H9 (cell line): ENCODE measurements at regions not wholly inside any gene's neighbourhood (a gene's known extent, or its start where the extent isn't known, plus 50 kb on each side); places are given as distances from the start of the nearest gene placed in this dataset.

Experiments
- DNase-seq: peaks from one replicate; pipeline ENCODE4 v3.0.0-alpha.2; 2017
- H2AFZ ChIP-seq: one replicate; pipeline ENCODE4 v1.6.1; 2013; ENCODE audit warnings: mild to moderate bottlenecking, low read length, control low read depth, moderate library complexity
- H2AK5ac ChIP-seq: 2 replicates; pipeline ENCODE4 v1.6.1; 2013; ENCODE audit warnings: low read length, control low read depth, mixed read lengths; ENCODE audit not compliant: insufficient read length
- H2BK120ac ChIP-seq: one replicate; pipeline ENCODE4 v1.6.1; 2013; ENCODE audit warnings: low read depth, mild to moderate bottlenecking, low read length, control low read depth, inconsistent platforms; ENCODE audit not compliant: poor library complexity, severe bottlenecking
- H2BK12ac ChIP-seq: 2 replicates; pipeline ENCODE4 v1.6.1; 2013; ENCODE audit warnings: low read length, control low read depth, mixed read lengths, low read depth; ENCODE audit not compliant: insufficient read length
- H2BK15ac ChIP-seq: 2 replicates; pipeline ENCODE4 v1.6.1; 2013; ENCODE audit warnings: low read depth, low read length, control low read depth
- H2BK20ac ChIP-seq: one replicate; pipeline ENCODE4 v1.6.1; 2013; ENCODE audit warnings: low read depth, mild to moderate bottlenecking, low read length, control low read depth, inconsistent platforms; ENCODE audit not compliant: poor library complexity, severe bottlenecking
- H2BK5ac ChIP-seq: 2 replicates; pipeline ENCODE4 v1.6.1; 2013; ENCODE audit warnings: low read length, control low read depth, mixed read lengths; ENCODE audit not compliant: insufficient read length
- H3K14ac ChIP-seq: 2 replicates; pipeline ENCODE4 v1.6.1; 2013; ENCODE audit warnings: low read length, control low read depth; ENCODE audit not compliant: insufficient read depth
- H3K18ac ChIP-seq: 2 replicates; pipeline ENCODE4 v1.6.1; 2013; ENCODE audit warnings: low read depth, mild to moderate bottlenecking, mixed read lengths, low read length, control low read depth; ENCODE audit not compliant: insufficient read length
- H3K23ac ChIP-seq: 2 replicates; pipeline ENCODE4 v1.6.1; 2013; ENCODE audit warnings: low read length, control low read depth, mixed read lengths, low read depth; ENCODE audit not compliant: insufficient read length
- H3K23me2 ChIP-seq: 2 replicates; pipeline ENCODE4 v1.6.1; 2013; ENCODE audit warnings: low read depth, mild to moderate bottlenecking, mixed read lengths, low read length, control low read depth; ENCODE audit not compliant: insufficient read length, poor library complexity, severe bottlenecking
- H3K27ac ChIP-seq: 2 replicates; pipeline ENCODE4 v1.5.1; 2013; ENCODE audit warnings: low read length, control low read depth, mixed read lengths, low read depth; ENCODE audit not compliant: insufficient read length
- H3K27me3 ChIP-seq: 2 replicates; pipeline ENCODE4 v1.6.1; 2013; ENCODE audit warnings: low read length, control low read depth, inconsistent platforms; ENCODE audit not compliant: insufficient read depth
- H3K4ac ChIP-seq: 2 replicates; pipeline ENCODE4 v1.6.1; 2013; ENCODE audit warnings: low read depth, mild to moderate bottlenecking, control low read depth, inconsistent platforms, low read length, moderate library complexity
- H3K4me1 ChIP-seq: 2 replicates; pipeline ENCODE4 v1.6.1; 2013; ENCODE audit warnings: low read length, control low read depth, inconsistent platforms; ENCODE audit not compliant: insufficient read depth
- H3K4me2 ChIP-seq: 2 replicates; pipeline ENCODE4 v1.6.1; 2013; ENCODE audit warnings: low read length, control low read depth, mixed read lengths; ENCODE audit not compliant: insufficient read length, insufficient read depth
- H3K56ac ChIP-seq: 2 replicates; pipeline ENCODE4 v1.6.1; 2013; ENCODE audit warnings: low read depth, mild to moderate bottlenecking, mixed read lengths, low read length, control low read depth; ENCODE audit not compliant: insufficient read length
- H3K79me1 ChIP-seq: 2 replicates; pipeline ENCODE4 v1.6.1; 2013; ENCODE audit warnings: low read depth, mild to moderate bottlenecking, moderate library complexity, low read length, control low read depth, inconsistent platforms; ENCODE audit not compliant: insufficient read depth, poor library complexity, severe bottlenecking
- H3K79me2 ChIP-seq: 2 replicates; pipeline ENCODE4 v1.6.1; 2013; ENCODE audit warnings: low read length, control low read depth, inconsistent platforms; ENCODE audit not compliant: insufficient read depth
- H3K9ac ChIP-seq: 2 replicates; pipeline ENCODE4 v1.6.1; 2013; ENCODE audit warnings: low read length, control low read depth, mixed read lengths; ENCODE audit not compliant: insufficient read length; ENCODE audit errors: extremely low read depth
- H3K9me3 ChIP-seq: one replicate; pipeline ENCODE4 v1.6.1; 2013; ENCODE audit warnings: low read depth, low read length, inconsistent platforms; ENCODE audit not compliant: control insufficient read depth
- H3T11ph ChIP-seq: one replicate; pipeline ENCODE4 v1.6.1; 2013; ENCODE audit warnings: mild to moderate bottlenecking, low read length, control low read depth, inconsistent platforms
- H4K20me1 ChIP-seq: one replicate; pipeline ENCODE4 v1.6.1; 2013; ENCODE audit not compliant: control insufficient read depth, insufficient read length, insufficient read depth
- H4K5ac ChIP-seq: 2 replicates; pipeline ENCODE4 v1.6.1; 2013; ENCODE audit warnings: low read depth, mild to moderate bottlenecking, mixed read lengths, low read length, control low read depth; ENCODE audit not compliant: insufficient read length
- H4K8ac ChIP-seq: replicated peaks from 2 replicates; pipeline ENCODE4 v1.6.1; 2013; ENCODE audit warnings: low read length, control low read depth, mixed read lengths, low read depth; ENCODE audit not compliant: insufficient read length
- H4K91ac ChIP-seq: 2 replicates; pipeline ENCODE4 v1.6.1; 2013; ENCODE audit warnings: low read depth, mild to moderate bottlenecking, moderate library complexity, mixed read lengths, low read length, control low read depth; ENCODE audit not compliant: insufficient read length
- H3K27ac Mint-ChIP-seq, 3 experiments: 2 replicates in 2 of 3; 3 replicates in 1 of 3; pipeline ENCODE4 v1.8.0; 2020 to 2021; ENCODE audit warnings: mixed read lengths in 3 of 3, mild to moderate bottlenecking in 1 of 3, moderate library complexity in 1 of 3
- H3K27me3 Mint-ChIP-seq: 2 replicates; pipeline ENCODE4 v1.8.0; 2021; ENCODE audit warnings: low read depth, mild to moderate bottlenecking, moderate library complexity, mixed read lengths
- H3K36me3 Mint-ChIP-seq, 3 experiments: 2 replicates in 2 of 3; 3 replicates in 1 of 3; pipeline ENCODE4 v1.8.0; 2020 to 2021; ENCODE audit warnings: low read depth in 3 of 3, mixed read lengths in 3 of 3; ENCODE audit not compliant: insufficient read depth in 1 of 3
- H3K4me1 Mint-ChIP-seq, 2 experiments: 2 replicates each; pipeline ENCODE4 v1.8.0; 2020; ENCODE audit warnings: mixed read lengths in 2 of 2
- H3K4me3 Mint-ChIP-seq, 2 experiments: 2 replicates in 1 of 2; 3 replicates in 1 of 2; pipeline ENCODE4 v1.8.0; 2020 to 2021; ENCODE audit warnings: mild to moderate bottlenecking in 2 of 2, mixed read lengths in 2 of 2, moderate library complexity in 1 of 2
- H3K9me3 Mint-ChIP-seq, 2 experiments: 2 replicates in 1 of 2; 3 replicates in 1 of 2; pipeline ENCODE4 v1.8.0; 2020; ENCODE audit warnings: mild to moderate bottlenecking in 2 of 2, mixed read lengths in 2 of 2, moderate library complexity in 1 of 2
- WGBS: extraction: QIAGEN DNeasy Blood & Tissue Kit; methylation state at CpG from one replicate; pipeline ENCODE4 v1.1.7; 2013; ENCODE audit warnings: missing lambda C conversion rate, low lambda C conversion rate, mixed read lengths; ENCODE audit not compliant: insufficient read length; ENCODE audit errors: extremely low coverage; 5-methylcytosine and 5-hydroxymethylcytosine counted together
- TF ChIP-seq, protein P1 (sequence below): fragments of 200-600 bp; sonication (generic); conservative IDR thresholded peaks from 3 replicates; pipeline ENCODE4 v1.8.0; 2021; ENCODE audit warnings: antibody characterized with exemption, mild to moderate bottlenecking

DNA sequence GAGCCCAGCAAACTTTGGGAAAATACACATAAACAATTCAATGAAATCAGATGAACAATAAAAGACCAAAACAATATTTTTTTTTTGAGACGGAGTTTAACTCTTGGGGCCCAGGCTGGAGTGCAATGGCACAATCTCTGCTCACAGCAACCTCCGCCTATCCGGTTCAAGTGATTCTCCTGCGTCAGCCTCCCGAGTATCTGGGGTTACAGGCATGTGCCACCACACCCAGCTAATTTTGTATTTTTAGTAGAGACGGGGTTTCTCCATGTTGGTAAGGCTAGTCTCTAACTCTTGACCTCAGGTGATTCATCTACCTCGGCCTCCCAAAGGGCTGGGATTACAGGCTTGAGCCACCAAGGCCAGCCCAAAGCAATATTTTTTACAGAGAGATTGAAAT is 1588.5 kb downstream of the BRINP3 start:
- Histone ChIP-seq H2BK15ac (no peak overlapping the region), H3K27me3 (no peaks in the 10 kb centered on the region), H3K4ac (no peak overlapping the region), H4K5ac (no peak overlapping the region), H2BK120ac (no peak overlapping the region), H4K91ac (no peak overlapping the region), H2BK5ac (no peak overlapping the region), H3K23me2 (no peaks in the 10 kb centered on the region), H4K20me1 (no peaks in the 10 kb centered on the region), H3K9me3 (no peaks in the 10 kb centered on the region), H3K18ac (no peak overlapping the region), H2AFZ (no peak overlapping the region), H3K4me1 (no peaks in the 10 kb centered on the region), H3T11ph (no peak overlapping the region), H3K79me2 (no peaks in the 10 kb centered on the region), H2BK20ac (no peak overlapping the region), H3K14ac (no peak overlapping the region), H2BK12ac (no peak overlapping the region), H3K56ac (no peak overlapping the region), H4K8ac (no peak overlapping the region), H3K79me1 (no peaks in the 10 kb centered on the region), H3K23ac (no peak overlapping the region), H3K9ac (no peak overlapping the region), H3K27ac (no peak overlapping the region), H3K4me2 (no peak overlapping the region), H2AK5ac (no peak overlapping the region)
- WGBS, result no CpG with 5 or more reads among the region's 7 CpGs
- TF ChIP-seq, protein P1, sequence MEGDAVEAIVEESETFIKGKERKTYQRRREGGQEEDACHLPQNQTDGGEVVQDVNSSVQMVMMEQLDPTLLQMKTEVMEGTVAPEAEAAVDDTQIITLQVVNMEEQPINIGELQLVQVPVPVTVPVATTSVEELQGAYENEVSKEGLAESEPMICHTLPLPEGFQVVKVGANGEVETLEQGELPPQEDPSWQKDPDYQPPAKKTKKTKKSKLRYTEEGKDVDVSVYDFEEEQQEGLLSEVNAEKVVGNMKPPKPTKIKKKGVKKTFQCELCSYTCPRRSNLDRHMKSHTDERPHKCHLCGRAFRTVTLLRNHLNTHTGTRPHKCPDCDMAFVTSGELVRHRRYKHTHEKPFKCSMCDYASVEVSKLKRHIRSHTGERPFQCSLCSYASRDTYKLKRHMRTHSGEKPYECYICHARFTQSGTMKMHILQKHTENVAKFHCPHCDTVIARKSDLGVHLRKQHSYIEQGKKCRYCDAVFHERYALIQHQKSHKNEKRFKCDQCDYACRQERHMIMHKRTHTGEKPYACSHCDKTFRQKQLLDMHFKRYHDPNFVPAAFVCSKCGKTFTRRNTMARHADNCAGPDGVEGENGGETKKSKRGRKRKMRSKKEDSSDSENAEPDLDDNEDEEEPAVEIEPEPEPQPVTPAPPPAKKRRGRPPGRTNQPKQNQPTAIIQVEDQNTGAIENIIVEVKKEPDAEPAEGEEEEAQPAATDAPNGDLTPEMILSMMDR, result no peak
- H3K36me3 Mint-ChIP-seq, result no peaks in the 10 kb centered on the region
- DNase-seq, result no peak
- no peak overlapping the region for H3K4me3 Mint-ChIP-seq
- no peaks in the 10 kb centered on the region for H3K9me3 Mint-ChIP-seq
- no peaks in the 10 kb centered on the region for H3K27me3 Mint-ChIP-seq
- no peak overlapping the region for H3K27ac Mint-ChIP-seq
- no peaks in the 10 kb centered on the region for H3K4me1 Mint-ChIP-seq
